GM18858 (cell line): ENCODE measurements at regions not wholly inside any gene's neighbourhood (a gene's known extent, or its start where the extent isn't known, plus 50 kb on each side); places are given as distances from the start of the nearest gene placed in this dataset.
"Not testable (repeated sequence)": the region's sequence is repeated elsewhere in the genome, so short reads cannot be mapped to it uniquely, and the experiment has no call there.

ENCODE experiments used
- ATAC-seq: cut with Tn5 transposase; IDR thresholded peaks from one replicate; pipeline ENCODE4 v1.9.1; 2021; ENCODE audit not compliant: unreplicated experiment

DNA sequence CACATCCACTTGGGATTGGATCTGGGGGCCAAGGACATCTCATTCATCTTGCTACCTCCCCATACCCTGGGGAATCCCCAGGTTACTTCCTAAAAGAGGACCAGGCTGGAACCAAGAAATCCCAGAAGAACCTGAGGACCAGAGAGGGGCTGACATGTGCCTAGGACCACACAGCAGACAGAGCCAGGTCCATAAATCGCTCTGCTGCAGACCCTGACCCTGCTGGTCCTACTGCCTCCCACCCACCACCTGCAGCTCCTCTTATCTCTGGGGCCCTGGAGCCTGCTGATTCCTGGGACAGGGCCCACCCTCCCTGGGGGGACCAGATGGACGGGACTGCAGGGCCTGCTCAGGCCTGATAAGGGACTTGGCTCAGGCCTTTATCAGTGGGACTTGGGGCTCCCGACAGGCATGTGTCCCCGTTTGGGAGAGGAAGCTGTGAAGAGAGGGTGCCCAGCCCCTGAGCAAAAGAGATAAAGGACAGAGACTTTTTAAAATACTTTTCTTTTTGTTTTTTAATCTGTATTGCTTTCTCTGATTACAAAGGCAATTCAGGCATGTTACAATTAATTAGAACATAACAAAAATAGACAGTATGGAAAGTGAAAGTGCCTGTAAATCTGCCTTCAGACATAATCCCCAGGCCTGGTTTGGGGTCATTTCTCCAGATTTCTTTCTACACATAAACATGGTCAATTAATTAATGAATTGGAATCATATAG is 101.3 kb upstream of the LARP1 start:
- no peak for ATAC-seq

DNA sequence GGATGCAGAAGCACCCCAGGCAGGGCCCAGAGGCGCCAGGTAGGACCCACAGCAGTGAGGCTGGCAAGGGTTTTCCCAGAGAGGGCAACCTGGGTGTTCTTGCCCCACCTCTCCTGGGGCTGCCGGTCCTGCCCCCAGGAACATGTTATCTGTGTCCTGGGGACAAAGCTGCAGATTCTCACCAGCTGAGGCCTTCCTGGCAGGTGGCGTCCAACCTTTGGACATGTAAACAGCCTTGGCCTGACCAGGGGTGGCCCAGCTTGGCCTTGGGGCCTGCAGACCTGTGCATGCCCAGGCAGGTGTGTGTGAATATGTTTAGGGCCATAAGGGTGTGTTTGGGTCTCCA is 101.8 kb upstream of the LARP1 start:
- no peak for ATAC-seq

DNA sequence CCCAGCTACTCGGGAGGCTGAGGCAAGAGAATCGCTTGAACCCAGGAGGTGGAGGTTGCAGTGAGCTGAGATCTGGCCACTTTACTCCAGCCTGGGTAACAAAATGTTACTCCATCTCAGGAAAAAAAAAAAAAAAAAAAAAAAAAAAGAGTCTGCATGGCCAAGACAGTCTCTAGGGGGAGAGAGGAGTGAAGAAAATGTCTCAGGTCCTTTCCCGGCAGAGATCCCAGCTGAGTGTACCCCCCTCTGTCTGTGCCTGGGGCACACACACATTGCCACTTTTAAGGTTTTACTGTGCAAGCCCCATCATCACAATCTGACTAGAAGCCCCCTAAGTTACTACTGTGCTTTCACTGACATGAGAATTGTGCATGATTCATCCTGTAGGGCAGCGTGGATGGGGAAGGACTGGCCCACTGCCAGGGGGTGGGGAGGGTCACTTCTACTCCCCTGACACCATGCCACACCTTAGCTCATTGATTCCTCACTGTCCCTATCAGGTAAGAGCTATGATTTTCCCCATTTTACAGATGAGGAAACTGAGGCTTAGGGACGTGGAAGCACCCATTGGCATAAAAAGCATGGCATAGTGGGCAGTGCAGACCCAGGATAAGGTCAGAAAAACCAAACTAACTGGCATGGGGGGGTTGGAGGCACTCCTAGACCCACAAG is 102.3 kb upstream of the LARP1 start:
- no peak for ATAC-seq

DNA sequence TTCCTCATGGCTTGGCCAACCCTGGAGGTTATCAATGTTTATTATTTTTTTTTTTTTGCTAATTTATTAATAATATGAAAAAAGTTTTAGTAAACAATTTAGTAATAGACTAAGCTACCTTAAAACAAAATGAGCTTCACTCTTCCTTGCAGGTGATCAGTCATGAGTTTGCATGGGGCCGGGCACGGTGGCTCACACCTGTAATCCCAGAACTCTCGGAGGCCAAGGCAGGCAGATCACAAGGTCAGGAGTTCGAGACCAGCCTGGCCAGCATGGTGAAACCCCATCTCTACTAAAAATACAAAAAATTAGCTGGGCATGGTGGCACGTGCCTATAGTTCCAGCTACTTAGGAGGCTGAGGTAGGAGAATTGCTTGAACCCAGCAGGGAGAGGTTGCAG is 103.4 kb upstream of the LARP1 start:
- not testable (repeated sequence) for ATAC-seq

DNA sequence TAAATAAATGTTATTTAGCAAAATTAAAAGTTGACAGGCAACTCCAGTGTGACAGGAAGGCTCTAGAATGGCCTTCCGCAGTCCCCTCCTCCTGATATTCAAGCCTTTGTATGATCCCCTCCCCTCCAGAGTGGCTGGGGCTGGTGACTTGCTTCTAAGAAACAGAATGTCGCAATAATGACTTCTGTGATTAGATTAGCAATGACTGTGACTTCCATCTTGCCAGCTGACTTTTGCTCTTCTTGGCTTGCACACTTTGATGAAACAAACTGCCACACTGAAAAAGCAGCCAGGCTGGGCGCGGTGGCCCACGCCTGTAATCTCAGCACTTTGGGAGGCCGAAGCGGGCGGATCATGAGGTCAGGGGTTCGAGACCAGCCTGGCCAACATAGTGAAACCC is 106.5 kb upstream of the LARP1 start:
- ATAC-seq, result no peak

DNA sequence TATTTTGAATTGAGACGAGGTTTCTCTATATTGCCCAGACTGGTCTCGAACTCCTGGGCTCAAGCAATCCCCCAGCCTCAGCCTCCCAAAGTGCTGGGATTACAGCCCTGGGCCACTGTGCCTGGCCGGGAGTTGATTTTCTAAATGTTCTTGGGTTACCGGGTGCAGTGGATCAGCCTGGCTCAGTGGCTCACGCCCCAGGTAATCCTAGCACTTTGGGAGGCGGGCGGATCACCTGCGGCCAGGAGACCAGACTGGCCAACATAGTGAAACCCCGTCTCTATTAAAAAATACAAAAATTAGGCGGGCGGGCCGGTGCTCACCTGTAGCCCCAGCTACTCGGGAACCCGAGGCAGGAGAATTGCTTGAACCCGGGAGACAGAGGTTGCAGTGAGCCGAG is 106.9 kb upstream of the LARP1 start:
- no peak for ATAC-seq

DNA sequence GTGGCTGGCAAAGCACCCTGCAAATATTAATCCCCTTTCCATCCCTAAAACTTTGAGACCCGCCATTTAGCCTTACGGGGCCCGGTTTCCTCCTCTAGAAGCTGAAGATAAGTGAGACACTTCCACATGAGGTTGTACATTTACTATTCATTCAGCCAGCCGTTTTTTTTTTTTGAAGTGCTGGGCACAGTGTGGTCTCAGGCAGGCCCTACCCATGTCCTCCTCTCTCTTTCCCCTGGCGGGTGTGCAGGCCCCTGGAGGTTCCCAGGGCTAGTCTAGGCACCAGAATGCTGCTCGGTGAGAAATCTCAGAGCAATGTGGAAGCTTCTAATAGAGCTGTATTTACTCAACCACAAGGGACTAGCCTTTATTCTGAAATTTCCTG is 107.4 kb upstream of the LARP1 start:
- ATAC-seq, result no peak

DNA sequence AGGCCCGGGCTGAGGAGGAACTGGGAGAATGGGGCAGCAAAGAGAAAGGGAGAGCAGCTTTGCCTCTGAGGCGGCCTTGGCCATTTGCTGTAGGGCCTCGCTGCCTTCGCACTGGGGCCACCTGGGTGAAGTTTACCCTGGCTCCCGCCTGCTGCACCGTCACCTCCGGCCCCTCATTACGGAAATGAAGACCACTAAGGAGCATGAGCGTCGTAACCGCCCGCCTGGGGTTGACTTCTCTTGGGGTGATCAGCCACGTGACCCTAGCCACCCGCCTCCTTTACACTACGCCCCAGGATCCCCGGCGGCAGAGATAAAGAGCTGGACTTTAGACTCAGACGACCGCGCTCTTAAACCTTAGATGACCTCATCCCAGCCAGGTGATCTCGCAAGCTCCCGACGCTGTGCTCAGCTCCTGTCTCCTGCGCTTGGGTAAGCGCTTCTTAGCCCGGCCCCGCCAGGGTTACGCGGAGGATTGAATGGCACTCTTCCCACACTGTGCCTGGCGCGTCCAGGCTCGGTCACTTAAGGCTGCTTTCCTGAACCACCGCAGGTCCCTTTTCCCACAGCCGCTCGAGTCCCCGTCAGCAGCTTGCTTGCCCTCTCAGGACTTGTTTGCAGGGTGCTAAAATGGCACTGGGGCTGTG is 107.9 kb upstream of the LARP1 start:
- peak; percentile 54 for ATAC-seq

DNA sequence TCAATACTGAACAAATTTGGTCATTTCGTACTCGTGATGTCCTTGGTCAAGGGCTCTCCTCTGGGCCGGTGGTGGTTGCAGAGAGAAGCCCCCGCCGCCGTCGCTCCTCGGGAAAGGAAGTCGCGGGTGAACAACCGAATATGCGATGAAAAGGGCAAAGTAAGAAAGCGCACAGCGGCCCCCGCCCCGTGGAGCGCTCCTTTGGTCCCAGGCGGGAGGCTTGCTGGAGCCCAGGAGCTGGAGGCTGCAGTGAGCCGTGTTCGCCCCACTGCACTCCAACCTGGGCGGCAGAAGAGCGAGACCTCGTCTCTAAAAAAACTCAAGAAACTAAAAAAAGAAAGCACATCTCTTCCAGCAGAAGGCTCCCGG is 108.4 kb upstream of the LARP1 start:
- no peak for ATAC-seq

DNA sequence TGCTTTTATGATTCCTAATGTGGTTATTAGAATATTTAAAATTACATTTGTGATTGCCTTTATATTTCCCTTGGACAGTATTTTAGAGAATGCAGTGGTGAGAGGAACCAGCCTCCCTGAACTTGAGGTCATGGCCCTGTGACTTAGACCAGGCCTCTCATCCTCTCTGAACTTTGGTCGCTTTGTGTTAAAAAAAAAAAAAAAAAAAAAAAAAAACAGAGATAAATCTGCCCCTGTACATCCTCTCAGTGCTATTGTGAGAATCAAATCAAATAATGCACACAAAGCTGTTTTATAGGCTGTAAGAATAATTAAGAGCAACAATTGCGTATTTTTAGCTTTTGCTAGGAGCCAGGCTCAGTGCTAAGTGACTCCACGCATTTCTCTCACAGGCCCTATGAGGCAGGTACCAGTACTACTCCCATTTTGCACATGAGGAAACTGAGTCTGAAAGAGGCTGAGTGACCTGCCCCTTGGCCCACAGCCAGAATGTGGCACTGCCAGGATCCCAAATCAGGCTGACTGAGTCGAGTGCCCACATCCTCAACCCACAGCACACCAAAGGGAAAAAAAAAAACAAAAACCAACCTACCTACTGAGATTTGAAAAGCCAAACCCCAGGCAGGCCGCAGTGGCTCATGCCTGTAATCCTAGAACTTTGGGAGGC is 110.3 kb upstream of the LARP1 start:
- no peak for ATAC-seq

DNA sequence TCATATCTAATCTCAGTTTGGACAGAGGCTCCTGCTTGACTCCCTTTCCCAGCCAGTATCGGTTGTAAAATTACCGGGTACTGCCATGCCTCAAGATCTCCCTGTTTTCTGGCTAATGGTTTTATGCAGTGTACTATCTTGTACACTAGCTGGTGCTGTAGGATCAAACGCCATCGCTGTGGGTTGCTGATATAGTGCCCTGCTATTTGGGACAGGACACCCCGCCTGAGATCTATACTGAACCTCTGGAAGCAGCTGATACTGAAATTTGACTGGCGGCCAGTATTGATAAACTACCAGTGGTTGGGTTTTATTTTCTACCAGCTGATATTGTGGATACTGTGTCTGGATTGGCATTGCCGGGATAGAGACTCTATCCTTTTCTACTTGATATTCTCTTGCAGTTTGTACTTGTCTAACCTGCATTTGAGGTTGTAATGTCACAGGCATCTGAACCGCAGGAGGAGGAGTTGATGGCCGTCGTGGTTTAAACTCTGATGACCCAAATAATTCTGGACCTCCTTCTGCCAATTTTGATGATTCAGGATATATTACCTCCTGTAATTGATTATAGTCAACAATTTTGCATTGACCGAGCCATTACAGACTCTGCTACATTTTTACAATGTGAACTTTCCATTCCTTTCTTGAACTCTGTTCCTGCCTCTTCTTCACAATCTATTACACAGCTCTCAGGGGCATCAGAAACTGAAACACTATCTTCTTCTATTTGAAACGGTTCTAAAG is 112.5 kb upstream of the LARP1 start:
- ATAC-seq, result no peak

DNA sequence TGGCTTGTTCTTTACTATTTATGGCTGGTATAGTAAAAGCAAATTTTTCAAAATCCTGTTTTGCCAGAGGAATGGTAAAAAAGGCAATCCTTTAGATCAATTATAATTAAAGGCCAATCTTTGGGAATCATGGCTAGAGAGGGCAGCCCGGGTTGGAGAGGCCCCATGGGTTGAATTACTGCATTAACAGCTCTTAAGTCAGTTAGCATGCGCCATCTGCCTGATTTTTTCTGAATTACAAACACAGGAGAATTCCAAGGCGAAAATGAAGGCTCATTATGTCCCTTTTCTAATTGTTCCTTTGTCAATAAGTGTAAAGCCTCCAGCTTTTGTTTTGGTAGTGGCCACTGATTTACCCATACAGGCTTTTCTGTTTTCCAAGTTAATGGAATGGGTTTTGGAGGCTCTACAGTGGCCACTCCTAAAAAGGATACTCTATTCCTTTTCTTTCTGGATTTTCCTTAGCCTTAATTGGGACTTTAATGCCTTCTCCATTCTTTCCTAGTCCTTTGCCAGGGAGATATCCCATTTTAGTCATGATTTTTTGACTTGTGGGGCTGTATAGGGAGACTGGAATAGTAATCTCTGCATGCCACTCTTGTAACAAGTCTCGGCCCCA is 114.9 kb upstream of the LARP1 start:
- not testable (repeated sequence) for ATAC-seq

DNA sequence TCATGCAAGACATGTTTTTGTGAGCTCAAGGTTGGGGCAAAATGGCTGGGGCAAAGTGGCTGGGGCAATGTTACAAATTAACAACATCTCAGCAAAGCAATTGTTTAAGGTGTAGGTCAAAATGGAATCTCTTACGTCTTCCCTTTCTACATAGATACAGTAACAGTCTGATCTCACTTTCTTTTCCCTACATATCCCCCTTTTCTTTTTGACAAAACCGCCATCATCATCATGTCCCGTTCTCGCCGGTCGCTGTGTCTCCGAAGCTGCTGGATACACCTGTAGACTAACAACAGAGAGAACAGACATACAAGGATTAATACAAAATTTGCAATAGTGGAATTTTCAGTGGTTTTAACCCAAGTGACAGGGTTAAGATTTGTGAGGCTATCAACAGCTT is 118.4 kb upstream of the LARP1 start:
- ATAC-seq, result not testable (repeated sequence)

DNA sequence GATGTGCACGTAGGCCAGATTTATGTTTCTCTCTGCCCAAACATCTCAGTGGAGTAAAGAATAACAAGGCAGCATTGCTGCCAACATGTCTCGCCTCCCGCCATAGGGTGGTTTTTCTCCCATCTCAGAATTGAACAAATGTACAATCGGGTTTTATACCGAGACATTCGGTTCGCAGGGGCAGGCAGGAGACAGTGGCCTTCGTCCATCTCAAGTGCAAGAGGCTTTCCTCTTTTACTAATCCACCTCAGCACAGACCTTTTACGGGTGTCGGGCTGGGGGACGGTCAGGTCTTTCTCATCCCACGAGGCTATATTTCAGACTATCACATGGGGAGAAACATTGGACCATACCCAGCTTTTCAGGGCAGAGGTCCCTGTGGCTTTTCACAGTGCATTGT is 118.9 kb upstream of the LARP1 start:
- ATAC-seq, result not testable (repeated sequence)

DNA sequence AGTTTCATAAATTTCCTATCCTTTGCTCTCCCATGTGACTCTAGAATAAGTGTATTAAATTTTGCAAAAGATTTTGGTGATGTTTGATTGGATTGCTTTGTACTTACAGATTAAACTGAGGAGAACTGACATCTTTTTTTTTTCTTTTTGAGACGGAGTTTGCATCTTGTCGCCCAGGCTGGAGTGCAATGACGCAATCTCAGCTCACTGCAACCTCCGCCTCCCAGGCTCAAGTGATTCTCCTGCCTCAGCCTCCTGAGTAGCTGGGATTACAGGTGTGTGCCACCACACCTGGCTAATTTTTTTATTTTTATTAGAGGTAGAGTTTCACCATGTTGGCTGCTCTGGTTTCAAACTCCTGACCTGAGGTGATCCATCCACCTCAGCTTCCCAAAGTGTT is 121.4 kb upstream of the LARP1 start:
- not testable (repeated sequence) for ATAC-seq

DNA sequence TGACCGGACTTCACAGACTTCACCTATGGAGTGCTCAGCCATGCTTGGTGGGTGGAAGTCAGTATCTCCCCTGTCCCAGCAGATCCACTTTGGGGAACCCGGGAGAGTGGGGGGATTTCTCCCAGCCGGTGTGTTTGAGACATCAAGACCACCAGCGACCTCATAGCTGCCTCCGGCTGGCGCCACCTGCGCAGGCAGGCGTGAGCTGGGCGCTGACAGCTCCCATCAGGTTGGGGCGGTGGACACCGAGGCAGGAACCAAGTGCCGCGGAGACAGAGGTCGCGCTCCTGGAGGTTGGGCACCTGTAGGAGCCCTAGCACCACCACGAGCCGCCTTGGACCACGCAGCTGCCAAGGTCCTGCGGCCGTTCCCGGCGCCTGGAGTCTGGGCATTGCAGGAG is 124.0 kb upstream of the LARP1 start:
- ATAC-seq, result no peak

DNA sequence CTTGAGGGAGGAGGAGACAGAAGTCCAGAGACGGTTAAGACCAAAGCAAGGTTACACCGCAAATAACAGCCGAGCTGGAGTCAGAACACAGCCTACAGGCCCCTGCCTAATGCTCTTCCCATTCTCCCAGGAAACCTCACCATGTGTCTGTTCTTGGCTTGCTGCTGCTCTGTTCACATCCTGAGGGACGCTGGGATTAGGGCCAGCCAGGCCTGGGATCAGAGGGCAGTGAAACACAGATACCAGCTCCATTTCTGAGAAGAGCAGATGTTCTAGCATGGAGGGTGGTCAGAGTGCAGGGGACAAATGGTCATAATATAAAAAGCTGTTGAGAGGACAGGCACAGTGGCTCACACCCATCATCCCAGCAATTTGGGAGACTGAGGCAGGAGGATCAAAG is 124.8 kb upstream of the LARP1 start:
- ATAC-seq, result no peak

DNA sequence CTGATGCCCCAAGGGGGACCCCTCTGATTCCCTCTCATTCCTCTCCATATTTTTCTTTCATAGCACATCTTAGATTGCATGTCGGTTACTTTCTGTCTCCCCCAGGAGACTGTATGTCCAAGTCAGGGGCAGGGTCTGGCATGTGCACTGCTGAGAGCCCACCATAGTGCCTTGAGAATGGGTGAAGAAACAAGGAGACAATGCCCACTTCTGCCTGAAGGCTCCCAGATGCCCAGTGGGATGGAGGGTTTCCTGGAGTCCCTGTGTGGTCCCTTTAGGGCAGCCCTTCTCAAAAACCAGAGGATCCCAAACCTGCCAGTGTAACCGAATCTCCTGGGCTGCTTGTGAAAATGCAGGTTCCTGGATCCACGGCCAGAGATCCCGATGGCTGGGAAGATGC is 126.5 kb upstream of the LARP1 start:
- no peak for ATAC-seq

DNA sequence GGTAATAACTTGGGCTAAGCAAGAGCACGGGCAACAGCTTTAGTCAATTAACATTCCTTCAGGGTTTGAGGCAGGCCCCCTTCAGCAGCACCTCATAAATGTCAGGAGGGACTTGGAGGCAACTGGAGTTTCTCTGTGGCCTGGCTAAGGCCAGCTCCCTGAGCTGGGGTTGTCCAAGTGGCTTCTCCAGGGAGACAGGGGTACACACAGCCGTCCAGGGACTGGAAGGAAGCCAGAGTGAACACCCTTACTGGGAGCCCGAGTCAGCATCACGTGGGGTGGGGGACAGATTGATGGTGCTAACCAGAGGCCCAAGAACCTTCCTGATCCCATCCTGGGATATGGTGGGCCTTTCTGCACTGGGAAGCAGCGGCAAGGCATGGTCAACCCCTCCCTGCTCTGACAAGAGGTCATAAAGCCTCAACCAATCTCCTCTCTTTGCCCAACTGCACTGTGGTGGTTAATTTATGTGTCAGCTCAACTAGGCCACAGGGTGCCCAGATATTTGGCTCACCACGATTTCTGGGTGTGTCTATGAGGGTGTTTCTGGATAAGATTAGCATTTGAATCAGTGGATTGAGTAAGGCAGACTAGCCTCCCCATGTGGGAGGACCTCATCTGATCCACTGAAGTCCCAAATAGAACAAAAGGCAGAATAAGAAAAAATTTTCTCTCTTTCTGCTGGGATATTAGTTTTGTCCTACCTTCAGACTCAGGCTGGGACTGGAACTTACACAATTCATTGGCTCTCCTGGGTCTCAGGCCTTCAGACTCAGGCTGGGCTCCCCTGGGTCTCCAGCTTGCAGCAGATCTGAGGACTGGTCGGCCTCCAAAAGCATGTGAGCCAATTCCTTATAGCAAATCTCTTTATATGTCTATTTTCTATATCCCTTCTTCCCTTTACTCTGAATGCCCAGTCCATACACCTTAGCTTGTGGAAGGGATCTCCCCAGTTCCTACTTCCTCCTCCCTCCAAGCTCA is 127.2 kb upstream of the LARP1 start:
- no peak for ATAC-seq
